ENCODE measurements at regions not wholly inside any gene's neighbourhood (a gene's known extent, or its start where the extent isn't known, plus 50 kb on each side); places are given as distances from the start of the nearest gene placed in this dataset.

- CTCF ChIA-PET (ENCODE audit: partially characterized antibody): interaction anchor here (1.1 kb wide), 1 partner anchor 33 kb away, joined by 3 read pairs; no protein-coding TSS in a partner anchor
- TF ChIP-seq POLR2A (IDR thresholded peaks at IDR 0.05; ENCODE audit: control extremely low read depth in 1 of 2, low read depth in 2 of 2, low read length in 2 of 2) (no peak), MAX (IDR thresholded peaks at IDR 0.05) (no peak), RAD21 (IDR thresholded peaks at IDR 0.05 in 1 of 2, conservative IDR thresholded peaks at IDR 0.05 in 1 of 2; ENCODE audit: low read depth in 2 of 2, low read length in 2 of 2) (no peak), BCL11A (IDR thresholded peaks at IDR 0.05; ENCODE audit: low read depth in 2 of 2, low read length in 2 of 2) (no peak), CHD1 (IDR thresholded peaks at IDR 0.05; ENCODE audit: low read depth, low read length) (no peak), PHF8 (conservative IDR thresholded peaks at IDR 0.05; ENCODE audit: low read depth, low read length) (no peak), SP4 (IDR thresholded peaks at IDR 0.05; ENCODE audit: low read length) (no peak), CHD2 (IDR thresholded peaks at IDR 0.05; ENCODE audit: low read length) (no peak)
Observed at GRCh38 chr3:102722317-102722716, 287.5 kb downstream of the ZPLD1 start.

More at GRCh38 chr3:102722317-102722716, 287.5 kb downstream of the ZPLD1 start:
- H3K9me3 ChIP-seq (ENCODE audit: insufficient read depth in 2 of 2, low read depth in 1 of 2, low read length in 1 of 2): no peaks in the 10 kb centered on the region
- H3K27me3 ChIP-seq (replicated peaks in 1 of 4; ENCODE audit: control insufficient read depth in 3 of 4, extremely low read depth in 1 of 4, insufficient read depth in 3 of 4, low read length in 3 of 4): no peaks in the 10 kb centered on the region
- FAIRE-seq (no peak), DNase-seq (ENCODE audit: low read depth in 1 of 2, low spot score in 2 of 2) (no peak)
- H3K4me2 ChIP-seq (ENCODE audit: insufficient read depth in 1 of 2, low read depth in 2 of 2, low read length in 2 of 2): no peak overlapping the region
- no peaks in the 10 kb centered on the region for H3K79me1 ChIP-seq (ENCODE audit: low read depth, low read length)
- H3K9ac ChIP-seq (replicated peaks in 1 of 4; ENCODE audit: extremely low read depth in 1 of 4, low read depth in 3 of 4, low read length in 3 of 4): no peak overlapping the region
- H2BK20ac ChIP-seq (ENCODE audit: low read length): no peak overlapping the region
- no peak overlapping the region for H2BK12ac ChIP-seq (ENCODE audit: low read depth, low read length)
- H3K79me2 ChIP-seq (ENCODE audit: control insufficient read depth in 1 of 2, insufficient read depth in 2 of 2, low read length in 2 of 2): no peaks in the 10 kb centered on the region
- no peak overlapping the region for H4K5ac ChIP-seq (ENCODE audit: insufficient read length, low read depth, low read length)
- no peaks in the 10 kb centered on the region for H4K20me1 ChIP-seq (replicated peaks in 1 of 2; ENCODE audit: control insufficient read depth in 1 of 2, insufficient read depth in 2 of 2, low read length in 2 of 2)
- no peak overlapping the region for H3K4ac ChIP-seq (replicated peaks; ENCODE audit: insufficient read length, low read depth, low read length)
- H3K23me2 ChIP-seq (ENCODE audit: low read depth, low read length): no peaks in the 10 kb centered on the region
- H2AK5ac ChIP-seq (ENCODE audit: low read depth, low read length): no peak overlapping the region
- POLR2A ChIA-PET (ENCODE audit: partially characterized antibody): no interaction called here
- no peak overlapping the region for H2BK5ac ChIP-seq (ENCODE audit: low read depth, low read length)
- H3K36me3 ChIP-seq (ENCODE audit: control insufficient read depth in 2 of 4, insufficient read depth in 4 of 4, low read length in 3 of 4): no peaks in the 10 kb centered on the region
- no peak overlapping the region for H3K18ac ChIP-seq (ENCODE audit: extremely low read depth, low read length)
- no peak overlapping the region for H2BK15ac ChIP-seq (ENCODE audit: low read length)
- no peaks in the 10 kb centered on the region for H3K4me1 ChIP-seq (replicated peaks in 1 of 4; ENCODE audit: control insufficient read depth in 3 of 4, insufficient read depth in 4 of 4, low read length in 3 of 4)
- H4K8ac ChIP-seq (ENCODE audit: extremely low read depth, insufficient read depth, low read length): no peak overlapping the region
- no peak overlapping the region for H3K14ac ChIP-seq (ENCODE audit: insufficient read length)
- no peak overlapping the region for H3K27ac ChIP-seq (ENCODE audit: low read depth, low read length)
- no peak overlapping the region for H3K23ac ChIP-seq (ENCODE audit: insufficient read length)
- H2AFZ ChIP-seq (ENCODE audit: low read length): no peak overlapping the region
- WGBS, 2 experiments (ENCODE audit: extremely low coverage in 1 of 2, insufficient coverage in 1 of 2, insufficient read length in 1 of 2, insufficient replicate concordance in 2 of 2, low coverage in 1 of 2, low lambda C conversion rate in 2 of 2, missing lambda C conversion rate in 1 of 2): 87% methylated on average over 2 of the region's 2 CpGs; no CpG with 5 or more reads in 1 of the 2 experiments
- H3K4me3 ChIP-seq (ENCODE audit: extremely low read depth in 1 of 4, insufficient read depth in 2 of 4, low read depth in 3 of 4, low read length in 4 of 4): no peak overlapping the region
- no peak overlapping the region for H3K56ac ChIP-seq (replicated peaks; ENCODE audit: insufficient read length, low read depth, low read length)
- no peak overlapping the region for H2BK120ac ChIP-seq (replicated peaks; ENCODE audit: low read depth, low read length)
- no peak overlapping the region for H4K91ac ChIP-seq (replicated peaks; ENCODE audit: insufficient read length, low read length)
